NCI-H82 treated with DMSO at 0.1 percent for 48 hours (cell line): ENCODE measurements at regions not wholly inside any gene's neighbourhood (a gene's known extent, or its start where the extent isn't known, plus 50 kb on each side); places are given as distances from the start of the nearest gene placed in this dataset.
"Not testable (repeated sequence)": the region's sequence is repeated elsewhere in the genome, so short reads cannot be mapped to it uniquely, and the experiment has no call there.

Experiments used
- DNase-seq: peaks from one replicate; lab custom pipeline; 2025; ENCODE audit not compliant: unreplicated experiment; lab: John Stamatoyannopoulos, UW

DNA sequence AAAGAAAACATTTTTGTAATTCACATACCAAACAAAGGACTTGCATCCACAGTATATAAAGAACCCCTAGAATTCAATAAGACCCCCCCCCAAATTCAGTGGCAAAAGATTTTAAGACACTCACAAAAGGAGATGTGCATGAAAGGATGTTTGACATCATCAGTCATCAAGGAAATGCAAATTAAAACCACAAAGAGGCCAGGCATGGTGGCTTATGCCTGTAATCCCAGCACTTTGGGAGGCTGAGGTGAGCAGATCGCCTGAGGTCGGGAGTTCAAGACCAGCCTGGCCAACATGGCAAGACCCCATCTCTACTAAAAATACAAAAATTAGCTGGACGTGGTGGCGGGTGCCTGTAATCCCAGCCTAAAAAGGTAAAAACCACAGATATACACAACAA is 61.3 kb downstream of the AIPL1 start:
- DNase-seq = not testable (repeated sequence)

DNA sequence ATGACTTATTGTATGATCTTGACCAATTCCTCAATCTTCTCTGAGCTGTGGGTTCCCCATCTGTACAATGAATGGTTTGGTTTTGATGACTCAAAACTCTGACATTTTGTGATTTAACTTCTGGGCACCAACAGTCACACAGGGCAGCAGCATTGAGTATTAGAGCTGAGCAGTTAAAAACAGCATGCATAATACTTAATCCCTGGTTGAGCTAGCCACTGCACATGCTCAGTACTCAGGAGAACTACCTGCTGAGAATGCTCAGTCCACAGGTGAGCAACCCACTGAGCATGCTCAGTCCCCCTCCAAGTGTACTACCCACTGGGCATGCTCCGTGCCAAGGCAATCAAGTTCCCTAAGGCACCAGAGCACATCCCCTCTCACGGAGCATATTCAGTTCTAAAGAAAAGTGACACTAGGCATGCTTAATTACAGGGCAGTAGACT is 68.7 kb downstream of the AIPL1 start:
- DNase-seq = no peak

- no peak for DNase-seq
These were observed 69.5 kb downstream of the AIPL1 start for GRCh38 chr17:6365200-6365943.

DNA sequence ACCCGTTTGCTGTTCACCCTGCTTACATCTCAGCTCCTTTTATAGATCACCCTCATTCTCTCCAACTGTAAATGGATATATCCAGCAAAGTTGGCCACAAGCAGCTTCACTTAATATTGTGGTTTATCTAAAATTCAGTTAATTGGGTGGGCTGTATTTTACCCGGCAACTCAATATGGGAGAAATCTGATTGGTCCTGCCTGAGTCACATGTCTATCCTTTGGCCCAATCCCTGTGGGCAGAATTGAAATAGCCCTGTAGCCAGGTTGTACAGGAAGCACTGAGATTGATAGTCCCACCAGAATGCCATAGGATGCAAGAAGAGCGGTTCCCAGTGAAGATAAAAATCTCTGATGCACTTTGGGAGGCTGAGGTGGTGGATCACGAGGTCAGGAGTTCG is 73.2 kb downstream of the AIPL1 start:
- peak; percentile 17 for DNase-seq

DNA sequence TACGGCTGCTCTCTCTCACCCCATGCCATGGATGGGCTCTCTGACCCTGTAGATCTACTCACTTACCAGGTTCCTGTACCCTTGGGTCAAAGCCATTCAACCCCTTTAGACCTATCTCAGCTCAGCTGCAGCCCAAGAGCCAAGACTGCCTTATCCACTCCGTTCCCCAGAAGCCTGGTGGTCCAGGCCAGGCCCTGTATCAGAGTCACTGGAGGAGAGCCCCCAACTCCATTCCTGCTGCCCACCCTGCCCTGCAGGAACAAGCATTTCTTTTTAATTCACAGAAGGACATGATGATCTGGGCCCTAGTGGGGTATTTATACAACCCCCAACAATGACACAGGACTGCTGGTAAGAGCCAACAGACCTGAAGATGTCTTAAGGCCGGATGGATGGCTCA is 76.8 kb downstream of the AIPL1 start:
- DNase-seq = no peak

DNA sequence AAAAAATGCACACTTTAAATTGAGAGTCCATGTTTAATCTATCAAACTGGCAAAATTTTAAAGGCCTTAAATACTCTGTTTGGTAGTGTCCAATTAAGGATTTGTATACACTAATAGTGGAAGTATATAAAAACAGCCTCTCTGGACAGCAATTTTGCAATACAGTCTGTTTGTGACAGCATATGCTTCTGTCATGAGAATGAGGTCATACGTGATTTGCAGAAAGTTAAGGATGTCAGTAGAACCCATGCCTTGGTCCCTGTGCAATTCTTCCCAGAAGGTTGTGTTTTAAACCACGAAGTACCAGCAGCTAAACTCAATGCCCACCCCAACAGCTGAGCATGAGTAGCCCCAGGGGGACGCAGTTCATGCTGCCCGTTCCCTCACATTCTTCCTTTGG is 78.4 kb downstream of the AIPL1 start:
- DNase-seq = no peak

- no peak for DNase-seq
These were observed 79.7 kb downstream of the AIPL1 start for GRCh38 chr17:6355196-6355595.

DNA sequence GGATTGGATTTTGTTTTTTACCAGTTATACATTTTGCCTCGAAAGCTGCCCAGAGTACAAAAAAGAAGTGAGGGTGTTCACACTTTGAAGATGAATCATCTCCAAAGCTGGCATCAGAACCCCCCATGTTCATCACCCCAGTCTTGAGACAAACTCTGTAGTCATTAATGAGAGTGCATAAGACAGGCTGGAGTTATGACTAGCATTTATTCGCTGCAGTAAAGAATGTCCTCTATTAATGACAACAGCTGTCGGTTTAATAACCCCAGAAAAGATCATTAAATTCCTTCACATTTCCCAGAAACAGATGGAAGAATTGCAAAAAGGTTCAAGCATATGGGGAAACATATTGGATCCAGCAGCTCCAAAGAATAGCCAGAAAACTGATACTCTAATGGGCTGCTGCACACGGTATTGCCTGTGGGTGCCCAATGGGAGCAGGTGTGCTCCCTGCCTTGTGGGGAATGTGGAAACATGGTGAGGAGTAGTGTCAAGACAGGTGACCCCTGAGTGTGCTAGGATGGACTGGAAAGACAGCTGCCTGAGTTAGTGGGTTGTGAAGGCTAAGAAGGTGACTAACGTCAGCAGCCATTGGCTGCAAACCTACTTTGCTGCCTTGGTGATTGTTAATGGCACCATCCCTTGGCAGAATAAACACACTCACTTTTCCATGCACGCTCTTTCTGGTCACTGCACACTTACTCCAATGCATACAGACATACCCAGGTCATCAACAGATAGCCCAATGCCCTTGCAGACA is 81.9 kb downstream of the AIPL1 start:
- no peak for DNase-seq

GRCh38 chr17:6352016-6352415 is 82.9 kb downstream of the AIPL1 start:
- no peak for DNase-seq

DNA sequence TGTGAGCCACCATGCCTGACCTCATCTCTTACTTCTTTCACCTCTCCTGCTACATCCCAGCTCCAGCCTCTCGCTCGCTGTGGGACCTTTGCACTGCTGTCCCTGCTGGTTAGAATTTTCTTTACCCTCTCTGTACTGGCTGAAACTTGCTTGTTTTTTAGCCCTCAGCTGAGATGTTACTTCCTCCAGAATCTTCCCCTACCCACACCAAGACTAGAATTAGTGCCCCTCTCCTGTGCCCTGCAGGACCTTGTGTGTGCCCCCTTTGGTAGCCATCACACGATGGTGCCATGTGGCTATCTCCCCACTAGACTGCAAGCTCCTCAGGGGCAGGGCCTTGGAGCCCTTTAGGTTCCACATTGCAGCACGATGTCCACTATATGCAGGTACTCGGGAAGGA is 84.1 kb downstream of the AIPL1 start:
- DNase-seq = no peak

GRCh38 chr17:6348891-6349290 is 86.0 kb downstream of the AIPL1 start:
- DNase-seq = no peak

DNA sequence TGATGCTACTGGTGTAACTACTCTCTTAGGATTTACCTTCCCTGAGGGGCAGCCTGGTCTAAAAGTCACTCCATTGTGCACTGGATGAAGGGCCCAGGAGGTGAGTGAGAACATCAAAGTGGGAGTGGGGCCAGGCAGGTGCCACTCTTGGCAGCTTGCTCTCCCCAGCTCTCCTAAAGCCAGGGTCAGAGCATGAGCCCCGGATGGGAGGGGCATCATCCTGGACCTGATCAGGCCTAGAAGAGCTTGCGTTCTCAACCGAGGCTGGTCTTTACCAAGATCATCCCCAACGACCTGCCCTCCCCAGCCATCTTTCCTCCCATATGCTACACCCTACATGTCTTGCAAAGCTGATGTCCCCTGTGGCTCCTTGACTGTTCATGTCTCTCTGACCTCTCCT is 87.1 kb downstream of the AIPL1 start:
- DNase-seq = no peak

DNA sequence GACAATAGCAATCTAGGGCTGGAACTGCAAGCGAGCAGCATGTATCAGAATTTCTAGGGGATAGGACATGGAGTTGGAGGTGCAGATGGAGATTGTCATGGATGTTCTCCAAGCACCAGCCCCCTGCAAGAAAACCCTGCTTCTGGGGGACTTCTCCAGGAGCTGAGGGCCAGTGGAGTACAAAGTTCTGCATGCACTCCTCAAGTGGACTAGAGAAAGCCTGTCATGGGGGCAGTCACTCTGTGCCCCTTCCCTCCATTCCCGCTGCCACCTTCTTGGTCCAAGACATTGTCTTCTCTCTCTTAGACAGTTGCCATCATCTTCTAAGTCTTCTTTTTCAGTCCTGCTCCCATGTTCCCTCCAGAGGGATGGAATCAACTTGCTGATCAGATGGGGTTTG is 87.9 kb downstream of the AIPL1 start:
- DNase-seq = no peak

DNA sequence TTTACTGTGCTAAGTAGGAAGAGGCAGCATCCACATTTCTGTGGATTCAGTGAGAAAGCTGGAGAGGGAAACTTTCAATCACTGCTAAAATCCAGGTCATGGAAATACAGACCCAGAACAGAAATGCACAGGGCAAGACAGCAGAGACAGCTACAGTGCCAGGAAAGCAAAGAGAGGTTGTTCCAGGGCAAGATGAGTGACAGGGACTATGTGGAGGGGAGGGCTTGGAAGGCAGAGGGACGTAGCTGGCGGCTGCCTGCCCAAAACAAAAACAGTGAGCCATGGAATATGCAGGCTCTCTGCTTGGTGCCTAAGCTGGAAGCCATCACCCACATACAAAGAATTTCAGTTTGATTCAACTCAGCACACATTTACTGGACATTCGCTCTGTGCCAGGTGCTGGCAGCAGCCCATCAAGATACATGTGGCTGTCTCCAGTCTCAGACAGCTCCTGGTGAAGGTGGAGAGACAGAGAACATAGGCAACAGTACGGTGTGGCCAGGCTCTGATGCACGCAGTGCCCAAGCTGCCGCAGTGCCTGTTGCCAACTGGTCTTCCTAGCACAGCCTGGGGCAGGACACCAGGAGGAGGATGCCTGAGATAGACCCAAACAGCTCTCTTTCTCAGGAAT is 88.7 kb downstream of the AIPL1 start:
- no peak for DNase-seq

DNA sequence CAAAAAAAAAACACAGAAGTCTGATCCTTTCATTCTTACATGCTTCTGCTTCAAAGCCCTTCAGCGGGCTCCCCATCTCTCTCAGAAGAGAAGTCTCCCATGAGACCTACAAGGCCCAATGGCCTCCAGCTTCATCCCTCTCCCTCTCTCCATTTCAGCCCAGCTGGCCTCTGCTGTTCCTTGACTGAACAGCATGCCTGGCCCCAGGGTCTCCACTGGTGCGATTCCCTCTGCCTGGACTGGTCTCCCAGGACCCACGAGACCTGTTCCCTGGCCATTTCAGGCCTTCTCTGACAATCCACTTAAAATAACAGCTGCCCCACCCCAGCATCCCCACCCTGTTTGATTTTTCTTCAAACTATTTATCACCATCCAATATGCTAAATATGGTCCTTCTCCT is 91.2 kb downstream of the AIPL1 start:
- no peak for DNase-seq

DNA sequence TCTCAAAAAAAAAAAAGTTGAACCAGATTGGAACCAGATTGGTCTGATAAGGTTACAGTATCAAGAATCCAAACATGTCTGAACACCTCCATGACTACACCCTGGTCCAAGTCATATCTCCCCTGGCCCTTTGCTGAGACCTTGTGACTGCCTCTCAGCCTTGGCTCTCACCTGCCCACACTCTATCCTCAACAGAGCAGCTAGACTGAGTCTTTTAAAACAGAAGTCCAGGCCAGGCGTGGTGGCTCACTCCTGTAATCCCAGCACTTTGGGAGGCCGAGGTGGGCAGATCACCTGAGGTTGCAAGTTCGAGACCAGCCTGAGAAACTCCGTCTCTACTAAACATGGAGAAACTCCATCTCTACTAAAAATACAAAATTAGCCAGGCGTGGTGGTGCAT is 91.7 kb downstream of the AIPL1 start:
- no peak for DNase-seq

- no peak for DNase-seq
These were observed 94.2 kb downstream of the AIPL1 start for GRCh38 chr17:6340708-6341107.

- no peak for DNase-seq
These were observed 100.5 kb downstream of the AIPL1 start for GRCh38 chr17:6334386-6334785.

GRCh38 chr17:6330936-6331335 is 104.0 kb downstream of the AIPL1 start:
- no peak for DNase-seq

GRCh38 chr17:6328279-6328678 is 106.6 kb downstream of the AIPL1 start:
- DNase-seq = no peak

GRCh38 chr17:6327007-6327406 is 107.9 kb downstream of the AIPL1 start:
- no peak for DNase-seq

DNA sequence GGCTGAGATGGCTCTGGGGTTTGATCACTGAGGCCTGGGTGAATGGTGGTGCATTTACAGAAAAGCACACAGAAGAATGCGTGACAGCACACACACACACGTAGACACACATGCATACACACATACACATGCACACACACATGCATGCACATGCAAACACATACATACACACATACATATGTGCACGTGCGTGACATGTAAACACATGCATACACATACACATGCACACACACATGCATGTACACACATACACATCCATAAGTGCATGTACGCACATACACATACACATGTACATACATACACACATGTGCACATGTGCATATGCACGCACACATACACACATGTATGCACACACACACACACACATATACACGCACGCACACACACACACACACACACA is 108.4 kb downstream of the AIPL1 start:
- no peak for DNase-seq
